ENCODE measurements at regions not wholly inside any gene's neighbourhood (a gene's known extent, or its start where the extent isn't known, plus 50 kb on each side); places are given as distances from the start of the nearest gene placed in this dataset.

DNA sequence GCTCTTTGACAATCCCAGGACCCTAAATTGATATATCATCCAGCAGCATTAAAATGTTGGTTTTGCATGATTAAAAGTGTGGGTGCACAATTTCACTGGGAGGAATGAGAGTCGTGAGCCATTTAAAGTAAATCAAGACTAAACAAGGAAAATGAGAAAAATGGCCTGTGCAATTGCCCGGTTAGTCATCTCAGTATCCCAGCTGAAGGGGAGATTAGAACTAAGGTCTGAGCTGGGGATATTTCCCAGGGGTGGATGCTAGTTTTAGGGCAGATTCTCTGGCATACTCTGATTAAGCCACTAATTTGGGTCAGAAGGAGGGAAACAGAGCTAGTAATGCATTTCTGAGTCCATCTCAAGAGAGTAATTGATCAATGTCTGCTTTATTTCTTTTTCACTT is 177.2 kb downstream of the EN1 start:
- H3K4me1 ChIP-seq (ENCODE audit: control insufficient read depth in 1 of 2, insufficient read depth in 2 of 2, low read length in 2 of 2), result no peaks in the 10 kb centered on the region
- no peaks in the 10 kb centered on the region for H3K36me3 ChIP-seq (ENCODE audit: control insufficient read depth in 1 of 2, insufficient read depth in 2 of 2, low read length in 2 of 2)
- H3K4me3 ChIP-seq (ENCODE audit: low read depth in 1 of 2, low read length in 2 of 2), result no peak overlapping the region
- no peak overlapping the region for H3K27ac ChIP-seq (ENCODE audit: low read depth, low read length)
- no peaks in the 10 kb centered on the region for H3K27me3 ChIP-seq (ENCODE audit: control insufficient read depth in 1 of 2, insufficient read depth in 2 of 2, low read length in 2 of 2)
- H3K9ac ChIP-seq (ENCODE audit: low read depth in 1 of 2, low read length in 2 of 2), result no peak overlapping the region
- H3K9me3 ChIP-seq (ENCODE audit: control insufficient read depth in 1 of 2, low read length in 2 of 2), result no peaks in the 10 kb centered on the region

DNA sequence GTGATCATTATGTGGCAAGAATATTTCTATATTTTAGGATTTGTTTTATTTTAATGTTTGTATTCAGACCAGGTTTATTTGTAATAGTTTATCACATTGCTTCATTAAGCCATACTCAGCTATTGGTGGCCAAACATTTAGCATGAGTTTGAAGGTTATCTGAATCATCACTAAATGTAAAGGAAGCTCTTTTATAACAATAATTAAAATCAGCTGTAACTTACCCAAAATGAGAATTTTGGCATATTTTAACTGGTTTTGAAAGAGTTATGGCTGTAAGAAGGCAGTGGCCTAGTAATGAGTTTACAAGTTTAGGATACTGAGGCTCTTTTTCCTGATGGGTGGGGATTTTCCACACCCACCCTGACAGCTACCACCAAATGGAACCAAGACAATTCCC is 177.8 kb downstream of the EN1 start:
- Histone ChIP-seq H3K27me3 (ENCODE audit: control insufficient read depth in 1 of 2, insufficient read depth in 2 of 2, low read length in 2 of 2) (no peaks in the 10 kb centered on the region), H3K9ac (ENCODE audit: low read depth in 1 of 2, low read length in 2 of 2) (no peak overlapping the region), H3K9me3 (ENCODE audit: control insufficient read depth in 1 of 2, low read length in 2 of 2) (no peaks in the 10 kb centered on the region), H3K4me1 (ENCODE audit: control insufficient read depth in 1 of 2, insufficient read depth in 2 of 2, low read length in 2 of 2) (no peaks in the 10 kb centered on the region), H3K4me3 (ENCODE audit: low read depth in 1 of 2, low read length in 2 of 2) (no peak overlapping the region), H3K27ac (ENCODE audit: low read depth, low read length) (no peak overlapping the region), H3K36me3 (ENCODE audit: control insufficient read depth in 1 of 2, insufficient read depth in 2 of 2, low read length in 2 of 2) (no peaks in the 10 kb centered on the region)

DNA sequence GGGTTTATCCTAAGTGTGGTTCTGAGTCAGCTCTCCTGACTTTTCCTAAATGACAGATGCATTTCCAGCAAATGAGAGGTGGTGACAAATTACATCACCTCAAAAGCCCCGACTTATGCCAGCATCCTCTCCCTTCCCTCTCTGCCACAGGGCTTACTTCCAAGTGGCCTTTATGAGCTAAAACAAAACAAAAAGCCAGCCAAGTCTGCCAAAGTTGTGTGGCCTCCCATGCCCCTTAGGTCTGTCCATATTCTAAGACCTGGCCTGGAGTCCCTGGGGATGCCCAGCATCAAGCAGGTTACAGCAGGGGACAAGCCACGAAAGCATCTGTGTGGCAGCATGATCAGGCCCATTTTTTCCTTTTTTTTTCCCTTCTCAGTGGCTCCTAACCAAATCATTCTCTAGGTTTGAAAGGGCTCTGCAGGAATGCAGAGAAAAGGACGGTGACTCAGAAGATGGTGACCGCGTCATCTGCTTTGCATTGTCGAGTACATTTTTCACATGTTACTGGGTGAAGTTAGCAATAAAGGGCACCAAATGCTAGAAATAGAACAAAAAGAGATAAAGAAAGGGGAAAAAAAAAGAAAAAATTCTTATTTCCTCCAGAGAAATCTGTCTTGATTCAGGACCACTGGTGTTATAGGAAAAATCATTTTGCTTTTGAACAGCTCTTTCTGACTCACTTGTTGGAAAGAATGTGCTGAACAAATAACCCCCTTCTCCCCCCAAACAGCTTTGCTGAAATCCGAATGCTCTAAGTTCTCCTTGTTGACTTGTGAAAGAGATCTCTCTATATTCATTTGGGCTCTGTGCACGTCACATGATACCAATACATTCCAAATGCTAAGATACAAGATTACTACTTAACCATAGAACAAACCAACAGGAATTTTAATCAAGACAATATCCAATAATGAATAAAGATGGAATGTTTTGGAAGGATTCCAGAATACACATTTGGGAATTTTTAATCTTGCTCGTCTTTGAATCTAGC is 178.7 kb downstream of the EN1 start:
- no peak overlapping the region for H3K9ac ChIP-seq (ENCODE audit: low read depth in 1 of 2, low read length in 2 of 2)
- no peaks in the 10 kb centered on the region for H3K27me3 ChIP-seq (ENCODE audit: control insufficient read depth in 1 of 2, insufficient read depth in 2 of 2, low read length in 2 of 2)
- H3K36me3 ChIP-seq (ENCODE audit: control insufficient read depth in 1 of 2, insufficient read depth in 2 of 2, low read length in 2 of 2), result no peaks in the 10 kb centered on the region
- no peak overlapping the region for H3K27ac ChIP-seq (ENCODE audit: low read depth, low read length)
- no peaks in the 10 kb centered on the region for H3K4me1 ChIP-seq (ENCODE audit: control insufficient read depth in 1 of 2, insufficient read depth in 2 of 2, low read length in 2 of 2)
- H3K4me3 ChIP-seq (ENCODE audit: low read depth in 1 of 2, low read length in 2 of 2), result no peak overlapping the region
- no peaks in the 10 kb centered on the region for H3K9me3 ChIP-seq (ENCODE audit: control insufficient read depth in 1 of 2, low read length in 2 of 2)

DNA sequence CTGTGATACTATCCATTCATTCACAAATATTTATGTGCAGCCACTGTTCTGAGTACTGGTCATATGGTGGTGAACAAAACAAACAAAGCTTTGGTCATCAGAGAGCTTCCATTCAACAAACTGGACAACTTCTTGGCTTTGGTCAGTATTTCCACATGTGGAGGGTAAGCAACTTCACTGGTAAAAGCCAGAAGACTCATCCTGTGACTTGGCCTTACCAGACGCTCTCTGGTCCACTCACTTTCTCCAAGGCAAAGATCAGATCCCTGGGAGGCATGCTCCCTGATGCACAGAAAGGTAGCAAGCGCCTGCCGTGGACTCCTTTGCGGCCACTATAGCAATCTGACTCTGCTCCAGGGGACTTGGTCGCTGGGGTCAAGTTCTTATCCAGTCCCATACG is 179.5 kb downstream of the EN1 start:
- no peaks in the 10 kb centered on the region for H3K36me3 ChIP-seq (ENCODE audit: control insufficient read depth in 1 of 2, insufficient read depth in 2 of 2, low read length in 2 of 2)
- no peak overlapping the region for H3K27ac ChIP-seq (ENCODE audit: low read depth, low read length)
- H3K9ac ChIP-seq (ENCODE audit: low read depth in 1 of 2, low read length in 2 of 2), result no peak overlapping the region
- H3K9me3 ChIP-seq (ENCODE audit: control insufficient read depth in 1 of 2, low read length in 2 of 2), result no peaks in the 10 kb centered on the region
- H3K4me3 ChIP-seq (ENCODE audit: low read depth in 1 of 2, low read length in 2 of 2), result no peak overlapping the region
- no peaks in the 10 kb centered on the region for H3K4me1 ChIP-seq (ENCODE audit: control insufficient read depth in 1 of 2, insufficient read depth in 2 of 2, low read length in 2 of 2)
- no peaks in the 10 kb centered on the region for H3K27me3 ChIP-seq (ENCODE audit: control insufficient read depth in 1 of 2, insufficient read depth in 2 of 2, low read length in 2 of 2)

DNA sequence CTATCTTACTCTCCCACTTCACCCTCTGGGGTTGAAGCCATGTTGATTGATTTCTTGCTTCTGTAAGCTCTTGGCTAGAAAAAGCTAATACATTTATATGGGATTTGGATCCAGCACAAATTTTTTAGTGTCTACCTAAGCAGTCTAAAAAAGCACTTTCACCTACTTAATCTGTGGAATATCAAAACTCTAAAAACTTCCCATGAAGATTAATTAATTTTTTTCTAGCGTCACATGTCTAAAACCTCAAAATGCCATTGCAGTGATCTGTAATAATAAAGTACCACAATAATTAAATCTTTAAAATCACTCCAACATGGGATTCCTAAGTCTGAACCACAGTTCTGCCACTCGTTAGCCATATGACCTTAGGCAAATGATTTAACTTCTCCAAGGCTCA is 180.1 kb downstream of the EN1 start:
- Histone ChIP-seq H3K4me1 (ENCODE audit: control insufficient read depth in 1 of 2, insufficient read depth in 2 of 2, low read length in 2 of 2) (no peaks in the 10 kb centered on the region), H3K27me3 (ENCODE audit: control insufficient read depth in 1 of 2, insufficient read depth in 2 of 2, low read length in 2 of 2) (no peaks in the 10 kb centered on the region), H3K9ac (ENCODE audit: low read depth in 1 of 2, low read length in 2 of 2) (no peak overlapping the region), H3K9me3 (ENCODE audit: control insufficient read depth in 1 of 2, low read length in 2 of 2) (no peaks in the 10 kb centered on the region), H3K36me3 (ENCODE audit: control insufficient read depth in 1 of 2, insufficient read depth in 2 of 2, low read length in 2 of 2) (no peaks in the 10 kb centered on the region), H3K4me3 (ENCODE audit: low read depth in 1 of 2, low read length in 2 of 2) (no peak overlapping the region), H3K27ac (ENCODE audit: low read depth, low read length) (no peak overlapping the region)

DNA sequence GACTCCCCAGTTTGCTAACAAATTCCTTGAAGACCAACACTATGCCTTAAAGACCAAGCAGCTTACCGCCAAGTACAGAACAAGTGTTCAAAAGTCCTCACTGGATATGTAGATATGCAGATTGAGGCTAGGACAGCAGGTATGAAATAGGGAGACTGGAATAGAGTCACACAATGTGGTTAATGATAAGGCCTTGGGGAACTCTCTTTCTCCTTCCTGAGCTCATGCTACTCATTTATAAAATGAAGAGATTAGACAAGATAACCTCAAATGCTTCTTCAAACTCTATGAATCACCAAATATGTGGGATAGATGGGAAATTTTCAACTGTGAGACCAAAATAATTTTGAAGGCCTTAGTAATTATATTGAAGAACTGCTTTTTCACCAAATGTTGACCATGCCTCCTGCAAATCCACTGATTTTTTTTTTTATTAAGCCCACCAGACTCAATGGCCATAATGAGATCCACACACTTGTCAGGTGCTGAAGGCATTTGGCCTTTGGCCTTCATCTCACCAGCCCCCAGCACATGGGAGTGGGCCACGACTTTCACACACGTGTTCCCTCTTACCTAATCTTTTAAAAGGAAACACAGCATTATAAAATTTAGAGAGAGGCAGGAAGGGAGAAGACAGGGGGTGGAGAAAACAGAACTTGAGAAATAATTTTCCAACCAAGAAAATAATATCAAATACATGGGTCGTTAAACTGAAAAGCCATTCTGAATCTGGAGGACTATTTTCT is 181.5 kb downstream of the EN1 start:
- no peak overlapping the region for H3K27ac ChIP-seq (ENCODE audit: low read depth, low read length)
- H3K4me3 ChIP-seq (ENCODE audit: low read depth in 1 of 2, low read length in 2 of 2), result no peak overlapping the region
- no peaks in the 10 kb centered on the region for H3K36me3 ChIP-seq (ENCODE audit: control insufficient read depth in 1 of 2, insufficient read depth in 2 of 2, low read length in 2 of 2)
- H3K9ac ChIP-seq (ENCODE audit: low read depth in 1 of 2, low read length in 2 of 2), result no peak overlapping the region
- H3K9me3 ChIP-seq (ENCODE audit: control insufficient read depth in 1 of 2, low read length in 2 of 2), result no peaks in the 10 kb centered on the region
- H3K4me1 ChIP-seq (ENCODE audit: control insufficient read depth in 1 of 2, insufficient read depth in 2 of 2, low read length in 2 of 2), result no peaks in the 10 kb centered on the region
- H3K27me3 ChIP-seq (ENCODE audit: control insufficient read depth in 1 of 2, insufficient read depth in 2 of 2, low read length in 2 of 2), result no peaks in the 10 kb centered on the region

DNA sequence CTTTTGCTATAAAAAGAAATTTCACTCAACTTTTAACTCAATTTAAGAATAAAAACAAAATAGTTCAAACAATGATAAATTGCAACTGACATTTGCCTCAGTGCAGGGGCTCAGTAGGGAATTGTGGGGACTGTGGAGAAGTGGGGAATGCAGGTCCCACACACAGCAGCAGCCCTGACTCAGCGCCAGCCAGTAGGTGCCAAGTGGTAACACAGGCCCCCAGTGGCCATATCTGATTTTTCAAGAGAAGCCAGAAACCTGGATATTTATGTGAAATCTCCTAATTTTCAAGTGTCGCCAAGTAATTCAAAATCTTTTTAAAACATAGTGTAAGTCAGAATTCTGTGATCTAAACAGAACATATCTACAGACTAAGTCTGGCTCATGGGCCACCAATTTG is 186.3 kb downstream of the EN1 start:
- Histone ChIP-seq H3K4me3 (ENCODE audit: low read depth in 1 of 2, low read length in 2 of 2) (no peak overlapping the region), H3K9me3 (ENCODE audit: control insufficient read depth in 1 of 2, low read length in 2 of 2) (no peaks in the 10 kb centered on the region), H3K4me1 (ENCODE audit: control insufficient read depth in 1 of 2, insufficient read depth in 2 of 2, low read length in 2 of 2) (no peaks in the 10 kb centered on the region)

DNA sequence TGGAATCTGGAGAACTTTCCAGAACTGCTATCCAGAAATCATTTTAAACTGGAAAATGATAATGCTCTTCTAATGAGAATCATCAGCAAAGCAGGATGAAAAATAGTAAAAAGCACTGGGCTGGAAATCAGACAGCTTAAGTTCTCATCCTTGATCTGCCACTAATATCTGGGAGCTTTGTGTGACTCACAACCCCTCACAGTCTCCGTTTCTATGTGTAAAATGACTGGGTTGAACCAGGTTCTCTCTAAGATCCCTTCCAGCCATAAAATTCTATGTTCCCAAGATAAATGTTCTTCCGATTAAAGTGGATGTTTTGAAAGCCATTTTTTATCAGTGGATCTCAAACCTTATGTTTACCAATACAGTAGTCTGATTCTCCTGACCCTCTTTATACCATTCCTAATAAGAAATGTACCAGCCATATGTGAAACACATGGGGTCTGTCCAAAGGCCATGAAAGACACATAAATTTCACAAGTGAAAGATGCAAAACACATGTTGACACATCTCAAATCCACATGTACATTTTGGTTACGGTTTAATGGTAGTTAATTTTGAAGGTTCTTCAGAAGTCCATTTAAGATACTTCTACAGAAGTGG is 188.8 kb downstream of the EN1 start:
- no peaks in the 10 kb centered on the region for H3K36me3 ChIP-seq (ENCODE audit: control insufficient read depth in 1 of 2, insufficient read depth in 2 of 2, low read length in 2 of 2)
- peaks cover 0 to 4% of the 10 kb centered on the region in 2 donors for H3K4me1 ChIP-seq (ENCODE audit: control insufficient read depth in 1 of 2, insufficient read depth in 2 of 2, low read length in 2 of 2)
- H3K27me3 ChIP-seq (ENCODE audit: control insufficient read depth in 1 of 2, insufficient read depth in 2 of 2, low read length in 2 of 2), result no peaks in the 10 kb centered on the region
- no peak overlapping the region for H3K4me3 ChIP-seq (ENCODE audit: low read depth in 1 of 2, low read length in 2 of 2)
- no peak overlapping the region for H3K9ac ChIP-seq (ENCODE audit: low read depth in 1 of 2, low read length in 2 of 2)
- no peak overlapping the region for H3K27ac ChIP-seq (ENCODE audit: low read depth, low read length)
- no peaks in the 10 kb centered on the region for H3K9me3 ChIP-seq (ENCODE audit: control insufficient read depth in 1 of 2, low read length in 2 of 2)

More for the DNA sequence above, 186.3 kb downstream of the EN1 start:
- Histone ChIP-seq H3K27ac (ENCODE audit: low read depth, low read length) (no peak overlapping the region), H3K36me3 (ENCODE audit: control insufficient read depth in 1 of 2, insufficient read depth in 2 of 2, low read length in 2 of 2) (no peaks in the 10 kb centered on the region), H3K27me3 (ENCODE audit: control insufficient read depth in 1 of 2, insufficient read depth in 2 of 2, low read length in 2 of 2) (no peaks in the 10 kb centered on the region), H3K9ac (ENCODE audit: low read depth in 1 of 2, low read length in 2 of 2) (no peak overlapping the region)

DNA sequence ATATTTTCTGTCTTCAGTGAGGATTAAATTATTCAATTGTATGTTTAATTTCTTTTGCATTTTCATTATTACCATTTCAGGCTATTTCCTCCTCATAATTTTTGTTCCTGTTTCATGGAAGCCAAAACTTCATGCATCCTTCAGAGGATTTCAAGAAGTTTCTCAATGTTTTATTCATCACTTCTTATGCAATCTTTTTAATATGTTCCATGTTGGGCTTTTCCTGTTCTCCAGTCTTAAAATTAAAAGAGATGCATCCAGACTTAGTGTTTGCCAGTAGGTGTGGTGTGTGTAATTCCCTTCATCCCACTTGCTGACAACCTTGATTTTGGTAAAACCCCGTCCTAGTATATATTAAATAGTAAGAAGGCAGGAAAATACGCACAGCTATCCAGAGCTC is 190.0 kb downstream of the EN1 start:
- no peaks in the 10 kb centered on the region for H3K36me3 ChIP-seq (ENCODE audit: control insufficient read depth in 1 of 2, insufficient read depth in 2 of 2, low read length in 2 of 2)
- no peak overlapping the region for H3K27ac ChIP-seq (ENCODE audit: low read depth, low read length)
- peaks cover 0 to 4% of the 10 kb centered on the region in 2 donors for H3K4me1 ChIP-seq (ENCODE audit: control insufficient read depth in 1 of 2, insufficient read depth in 2 of 2, low read length in 2 of 2)
- H3K4me3 ChIP-seq (ENCODE audit: low read depth in 1 of 2, low read length in 2 of 2), result no peak overlapping the region
- no peaks in the 10 kb centered on the region for H3K27me3 ChIP-seq (ENCODE audit: control insufficient read depth in 1 of 2, insufficient read depth in 2 of 2, low read length in 2 of 2)
- H3K9ac ChIP-seq (ENCODE audit: low read depth in 1 of 2, low read length in 2 of 2), result no peak overlapping the region
- H3K9me3 ChIP-seq (ENCODE audit: control insufficient read depth in 1 of 2, low read length in 2 of 2), result no peaks in the 10 kb centered on the region

DNA sequence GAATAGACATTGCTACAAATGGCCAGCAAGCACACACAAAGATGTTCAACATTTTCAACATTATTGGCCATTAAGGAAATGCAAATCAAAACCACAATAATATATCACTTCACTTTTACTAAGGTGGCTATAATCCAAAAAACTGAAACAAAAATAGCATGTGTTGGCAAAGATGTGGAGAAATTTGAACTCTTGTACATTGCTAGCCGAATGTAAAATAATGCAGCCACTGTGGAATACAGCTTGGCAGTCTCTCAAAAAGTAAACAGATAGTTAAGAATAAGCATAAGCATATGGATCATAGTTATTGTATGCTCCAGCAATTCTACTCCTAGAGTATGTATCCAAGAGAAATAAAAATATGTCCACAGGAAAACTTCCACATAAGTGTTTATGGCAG is 192.5 kb downstream of the EN1 start:
- H3K27me3 ChIP-seq (ENCODE audit: control insufficient read depth in 1 of 2, insufficient read depth in 2 of 2, low read length in 2 of 2), result no peaks in the 10 kb centered on the region
- no peaks in the 10 kb centered on the region for H3K9me3 ChIP-seq (ENCODE audit: control insufficient read depth in 1 of 2, low read length in 2 of 2)
- no peak overlapping the region for H3K27ac ChIP-seq (ENCODE audit: low read depth, low read length)
- no peaks in the 10 kb centered on the region for H3K36me3 ChIP-seq (ENCODE audit: control insufficient read depth in 1 of 2, insufficient read depth in 2 of 2, low read length in 2 of 2)
- H3K4me3 ChIP-seq (ENCODE audit: low read depth in 1 of 2, low read length in 2 of 2), result no peak overlapping the region
- no peak overlapping the region for H3K9ac ChIP-seq (ENCODE audit: low read depth in 1 of 2, low read length in 2 of 2)
- peaks cover 0 to 4% of the 10 kb centered on the region in 2 donors for H3K4me1 ChIP-seq (ENCODE audit: control insufficient read depth in 1 of 2, insufficient read depth in 2 of 2, low read length in 2 of 2)
